ENCODE measurements at regions not wholly inside any gene's neighbourhood (a gene's known extent, or its start where the extent isn't known, plus 50 kb on each side); places are given as distances from the start of the nearest gene placed in this dataset.

DNA sequence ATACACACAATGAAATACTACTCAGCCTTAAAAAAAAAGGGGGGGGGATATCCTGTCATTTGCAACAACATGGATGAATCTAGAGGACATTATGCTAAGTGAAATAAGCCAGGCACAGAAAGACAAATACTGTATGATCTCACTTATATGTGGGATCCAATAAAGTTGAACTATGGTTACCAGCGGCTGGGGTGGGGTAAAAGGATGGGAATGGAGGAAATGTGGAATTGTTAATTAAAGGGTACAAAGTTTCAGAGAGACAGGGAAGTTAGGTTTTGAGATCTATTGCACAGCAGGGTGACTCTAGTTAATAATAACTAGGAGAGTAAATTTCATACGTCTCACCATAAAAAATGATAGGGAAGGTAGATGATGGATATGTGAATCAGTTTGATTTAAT lies 76.2 kb upstream of the ZNF608 start:
- no peaks in the 10 kb centered on the region for H3K27me3 ChIP-seq
- H3K27ac ChIP-seq = no peak overlapping the region
- peaks cover 0 to 5% (median 0%) of the 10 kb centered on the region in 12 donors for H3K4me1 ChIP-seq
- no peaks in the 10 kb centered on the region for H3K36me3 ChIP-seq
- no peaks in the 10 kb centered on the region for H3K9me3 ChIP-seq
- intact Hi-C loops (cut with DNase I) = no loop called here
- no peak for TF ChIP-seq POLR2A (IDR thresholded peaks at IDR 0.05)
- TF ChIP-seq, protein P1, sequence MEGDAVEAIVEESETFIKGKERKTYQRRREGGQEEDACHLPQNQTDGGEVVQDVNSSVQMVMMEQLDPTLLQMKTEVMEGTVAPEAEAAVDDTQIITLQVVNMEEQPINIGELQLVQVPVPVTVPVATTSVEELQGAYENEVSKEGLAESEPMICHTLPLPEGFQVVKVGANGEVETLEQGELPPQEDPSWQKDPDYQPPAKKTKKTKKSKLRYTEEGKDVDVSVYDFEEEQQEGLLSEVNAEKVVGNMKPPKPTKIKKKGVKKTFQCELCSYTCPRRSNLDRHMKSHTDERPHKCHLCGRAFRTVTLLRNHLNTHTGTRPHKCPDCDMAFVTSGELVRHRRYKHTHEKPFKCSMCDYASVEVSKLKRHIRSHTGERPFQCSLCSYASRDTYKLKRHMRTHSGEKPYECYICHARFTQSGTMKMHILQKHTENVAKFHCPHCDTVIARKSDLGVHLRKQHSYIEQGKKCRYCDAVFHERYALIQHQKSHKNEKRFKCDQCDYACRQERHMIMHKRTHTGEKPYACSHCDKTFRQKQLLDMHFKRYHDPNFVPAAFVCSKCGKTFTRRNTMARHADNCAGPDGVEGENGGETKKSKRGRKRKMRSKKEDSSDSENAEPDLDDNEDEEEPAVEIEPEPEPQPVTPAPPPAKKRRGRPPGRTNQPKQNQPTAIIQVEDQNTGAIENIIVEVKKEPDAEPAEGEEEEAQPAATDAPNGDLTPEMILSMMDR (IDR thresholded peaks at IDR 0.05) = no peak
- DNase-seq (no peak), ATAC-seq (no peak)
- WGBS, 4 donors = 93 to 99% (median 97%) methylated on average over 2 of the region's 2 CpGs
- no peak overlapping the region for H3K4me3 ChIP-seq

DNA sequence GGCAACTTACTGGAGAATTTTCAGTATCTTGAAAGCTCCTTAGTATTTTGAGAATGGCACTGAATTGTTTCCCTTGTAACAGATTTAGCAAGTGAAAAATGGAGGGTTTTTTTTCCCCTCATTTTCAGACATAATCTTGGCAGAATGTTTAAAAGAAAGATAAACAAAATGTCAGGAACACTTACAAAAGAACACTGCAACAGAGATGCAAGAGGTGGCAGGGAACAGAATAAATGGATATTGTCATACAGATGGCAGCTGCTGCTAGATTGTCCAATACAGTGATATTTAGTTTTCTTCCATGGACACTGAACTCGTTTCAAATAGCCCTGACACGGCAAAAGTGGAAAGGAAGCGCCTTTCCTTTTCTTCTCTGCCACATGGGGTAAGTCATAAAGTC lies 76.9 kb upstream of the ZNF608 start:
- DNase-seq (no peak), ATAC-seq (no peak)
- intact Hi-C loops (cut with DNase I) = no loop called here
- 50 to 82% (median 74%) methylated on average over 3 of the region's 3 CpGs for WGBS, 4 donors
- Histone ChIP-seq H3K27me3 (no peaks in the 10 kb centered on the region), H3K36me3 (no peaks in the 10 kb centered on the region), H3K27ac (no peak overlapping the region), H3K4me1 (peaks cover 0 to 5% (median 0%) of the 10 kb centered on the region in 12 donors), H3K4me3 (no peak overlapping the region), H3K9me3 (no peaks in the 10 kb centered on the region)
- TF ChIP-seq POLR2A (IDR thresholded peaks at IDR 0.05) = no peak
- TF ChIP-seq, protein P1 (IDR thresholded peaks at IDR 0.05) = no peak

DNA sequence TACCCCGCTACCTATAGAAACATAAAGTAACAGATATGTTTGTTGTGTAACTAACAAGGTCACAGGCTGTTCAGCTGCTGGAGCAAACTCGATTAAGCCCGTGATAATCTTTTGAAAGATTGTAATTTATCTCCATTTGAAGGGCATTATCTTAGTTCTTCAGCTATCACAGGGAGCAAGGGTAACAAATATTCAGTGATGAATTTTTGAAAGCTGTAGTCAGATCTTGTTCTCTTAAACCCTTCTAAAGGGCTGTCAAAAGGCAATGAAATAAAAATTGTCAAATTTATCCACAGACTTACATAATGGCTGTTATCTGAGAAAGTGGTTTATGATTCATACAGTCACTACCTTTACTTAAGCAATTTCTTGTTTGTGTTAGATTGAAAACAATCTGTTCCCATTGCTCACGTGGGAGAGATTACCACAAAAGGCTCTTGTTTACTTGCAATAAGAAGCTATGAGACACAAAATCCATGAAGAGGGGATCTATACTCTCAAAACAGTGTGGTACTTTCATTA lies 78.3 kb upstream of the ZNF608 start:
- Histone ChIP-seq H3K4me1 (peaks cover 0 to 5% (median 0%) of the 10 kb centered on the region in 12 donors), H3K27me3 (no peaks in the 10 kb centered on the region), H3K27ac (no peak overlapping the region), H3K4me3 (no peak overlapping the region), H3K36me3 (no peaks in the 10 kb centered on the region), H3K9me3 (no peaks in the 10 kb centered on the region)
- TF ChIP-seq POLR2A (IDR thresholded peaks at IDR 0.05) = no peak
- peak in 2 of 4 donors; percentile 24 to 33 for ATAC-seq
- WGBS, 4 donors = 53 to 60% (median 57%) methylated on average over 4 of the region's 4 CpGs
- DNase-seq = no peak
- intact Hi-C loops (cut with DNase I) = no loop called here

DNA sequence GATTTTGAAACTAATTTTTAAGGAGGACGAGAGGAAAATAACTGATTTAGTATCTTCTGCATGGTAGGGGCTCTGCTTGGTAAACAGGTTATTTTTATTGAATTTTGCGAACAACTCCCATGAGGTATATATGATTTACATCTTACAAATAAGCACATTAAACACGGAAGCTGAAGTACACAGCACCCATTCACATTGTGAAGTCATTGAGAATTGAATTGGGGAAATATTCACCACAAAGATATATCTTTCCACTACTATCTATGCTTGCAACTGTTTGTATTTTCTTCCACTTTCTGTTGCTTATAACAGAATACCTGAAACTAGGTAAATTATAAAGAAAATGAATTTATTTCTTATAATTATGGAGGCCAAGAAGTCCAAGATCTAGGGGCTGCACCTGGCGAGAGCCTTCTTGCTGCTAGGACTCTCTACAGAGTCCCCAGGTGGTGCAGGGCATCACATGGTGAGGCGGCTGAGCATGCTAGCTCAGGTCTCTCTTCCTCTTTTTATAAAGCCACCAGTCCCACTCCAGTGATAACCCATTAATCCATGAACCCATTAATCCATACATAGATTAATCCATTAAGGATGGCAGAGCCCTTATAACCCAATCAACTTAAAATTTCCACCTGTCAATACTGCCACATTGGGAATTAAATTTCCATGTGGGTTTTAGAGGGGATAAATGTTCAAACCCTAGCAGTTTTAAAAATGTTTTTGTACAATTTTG lies 79.0 kb upstream of the ZNF608 start:
- H3K36me3 ChIP-seq = no peaks in the 10 kb centered on the region
- 92 to 97% (median 95%) methylated on average over 5 of the region's 5 CpGs for WGBS, 4 donors
- no peaks in the 10 kb centered on the region for H3K27me3 ChIP-seq
- no peaks in the 10 kb centered on the region for H3K9me3 ChIP-seq
- ATAC-seq = no peak
- DNase-seq = no peak
- no peak for TF ChIP-seq POLR2A (IDR thresholded peaks at IDR 0.05)
- TF ChIP-seq, protein P1 (IDR thresholded peaks at IDR 0.05) = no peak
- H3K4me1 ChIP-seq = peaks cover 0 to 5% (median 0%) of the 10 kb centered on the region in 12 donors
- no peak overlapping the region for H3K4me3 ChIP-seq
- intact Hi-C loops (cut with DNase I) = no loop called here
- no peak overlapping the region for H3K27ac ChIP-seq
